GM18520 (cell line): ENCODE measurements at regions not wholly inside any gene's neighbourhood (a gene's known extent, or its start where the extent isn't known, plus 50 kb on each side); places are given as distances from the start of the nearest gene placed in this dataset.
"Not testable (repeated sequence)": the region's sequence is repeated elsewhere in the genome, so short reads cannot be mapped to it uniquely, and the experiment has no call there.

ENCODE experiments used
- ATAC-seq: cut with Tn5 transposase; IDR thresholded peaks from one replicate; pipeline ENCODE4 v1.9.1; 2021; ENCODE audit not compliant: unreplicated experiment

DNA sequence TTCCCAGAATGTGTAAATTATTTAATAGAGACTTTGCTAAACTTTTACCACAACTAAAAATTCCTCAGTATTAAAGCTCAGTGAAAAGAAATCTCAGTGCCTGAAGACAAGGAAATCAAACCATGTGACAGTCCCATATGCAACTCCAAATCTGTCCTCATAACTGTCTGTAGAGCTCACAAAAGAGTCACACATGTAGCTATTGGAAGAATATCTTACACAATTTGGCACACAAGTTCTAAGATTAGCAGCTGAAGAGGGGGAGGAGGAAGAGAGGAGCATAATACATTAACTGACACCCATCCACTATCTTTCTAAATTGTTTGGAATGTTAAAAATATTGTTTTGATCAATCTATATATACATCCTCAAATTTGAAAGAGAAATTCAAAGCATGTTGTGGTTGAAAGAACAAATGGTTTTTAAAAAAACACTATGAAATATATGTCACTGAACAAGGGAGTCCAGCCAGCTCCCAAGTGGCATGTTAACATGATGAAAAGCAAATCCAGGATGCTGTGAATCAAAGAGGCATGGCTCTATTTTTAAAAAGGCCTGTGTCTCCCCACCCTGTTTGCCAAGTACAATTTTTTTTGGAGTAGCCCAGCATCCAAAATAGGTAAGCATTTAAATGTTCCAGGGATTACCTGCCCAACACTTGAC is 126.3 kb upstream of the NANOGP8 start:
- ATAC-seq, result no peak

DNA sequence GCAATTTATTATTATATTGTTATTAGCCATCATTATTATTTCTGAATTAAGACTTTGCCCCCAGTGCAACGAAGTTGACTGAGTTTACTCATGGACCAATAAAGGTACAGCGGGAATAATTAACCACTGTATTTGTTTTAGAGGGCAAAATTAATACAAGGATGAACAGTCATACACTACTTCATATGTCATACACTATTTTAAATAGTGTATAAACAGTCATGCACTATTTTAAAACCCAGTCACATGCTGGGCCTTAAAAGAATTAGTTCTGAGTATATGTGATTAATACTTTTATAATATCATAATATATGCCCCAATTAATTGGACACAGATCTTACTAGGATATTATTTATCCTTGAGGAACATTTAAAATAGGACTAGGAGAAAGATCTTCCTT is 125.3 kb upstream of the NANOGP8 start:
- ATAC-seq, result no peak

DNA sequence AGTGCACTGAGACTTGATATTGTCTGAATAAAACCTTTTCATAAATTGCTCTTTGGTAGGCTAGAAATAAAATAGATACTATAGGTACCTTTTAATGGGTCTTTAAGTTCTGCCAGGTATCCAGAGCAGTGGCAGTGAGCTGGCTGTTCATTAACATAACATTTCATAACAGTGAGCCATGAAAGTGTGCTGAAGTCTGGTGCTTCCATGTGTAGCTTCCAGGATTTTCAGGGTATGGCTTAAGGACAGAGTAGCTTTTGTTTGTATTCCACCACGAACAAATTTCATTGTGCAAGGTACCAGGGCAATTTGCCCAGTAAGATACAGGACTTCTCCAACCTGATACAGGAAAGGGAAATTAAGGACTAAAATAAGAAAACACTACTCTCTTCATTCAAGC is 124.7 kb upstream of the NANOGP8 start:
- no peak for ATAC-seq

- ATAC-seq, result no peak
Observed at GRCh38 chr15:35208353-35208752, 123.3 kb upstream of the NANOGP8 start.

DNA sequence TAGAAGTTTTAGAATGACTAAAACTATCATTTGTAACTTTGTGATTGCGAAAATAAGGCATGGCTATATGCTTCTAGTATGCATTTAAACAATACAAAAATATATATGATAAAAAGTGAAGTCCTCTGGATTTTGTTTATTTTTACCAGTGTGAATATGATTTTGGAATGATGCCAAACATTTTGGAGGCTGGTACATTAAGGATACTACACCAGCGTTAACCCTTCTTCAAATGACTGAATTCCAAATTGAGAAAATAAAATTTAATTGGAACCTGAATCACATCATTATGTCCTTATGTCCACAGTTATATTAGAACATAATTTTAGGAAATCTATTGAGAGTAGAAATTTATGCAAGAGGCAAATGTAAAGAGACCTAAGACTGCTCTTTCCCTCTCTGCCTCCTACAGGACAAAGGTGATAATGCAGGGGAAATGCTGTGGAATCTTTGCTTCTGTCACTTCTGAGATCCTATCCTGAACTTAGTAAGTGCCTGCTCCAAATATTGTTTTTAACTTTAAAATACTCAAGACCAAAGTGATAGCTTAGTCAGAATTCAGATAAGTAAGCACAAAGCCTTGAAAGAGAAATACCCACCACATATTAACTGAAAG is 121.1 kb upstream of the NANOGP8 start:
- no peak for ATAC-seq

- ATAC-seq, result no peak
Observed at GRCh38 chr15:35198197-35198596, 113.1 kb upstream of the NANOGP8 start.

GRCh38 chr15:35197754-35198153 is 112.7 kb upstream of the NANOGP8 start:
- ATAC-seq, result no peak

DNA sequence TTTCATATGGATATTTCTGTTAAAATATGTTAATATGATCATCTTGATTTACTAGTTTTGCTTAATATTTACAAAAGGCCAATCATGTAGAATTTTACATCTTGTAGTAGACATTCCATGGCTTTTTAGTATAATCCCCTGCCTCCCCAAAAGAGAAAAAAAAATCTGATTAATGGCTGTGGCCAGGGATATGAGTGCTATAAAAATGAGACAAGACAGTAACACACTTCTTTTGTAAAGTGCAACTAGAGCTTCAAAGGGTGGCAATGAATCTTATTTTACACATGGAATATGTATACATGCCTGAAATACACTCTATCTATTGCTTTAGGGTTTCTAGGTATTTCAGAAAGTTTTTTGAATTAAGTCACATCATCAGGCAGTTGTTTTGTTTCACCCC is 112.2 kb upstream of the NANOGP8 start:
- no peak for ATAC-seq

- ATAC-seq, result no peak
Observed at GRCh38 chr15:35196273-35196672, 111.2 kb upstream of the NANOGP8 start.

- ATAC-seq, result no peak
Observed at GRCh38 chr15:35195649-35196048, 110.6 kb upstream of the NANOGP8 start.

DNA sequence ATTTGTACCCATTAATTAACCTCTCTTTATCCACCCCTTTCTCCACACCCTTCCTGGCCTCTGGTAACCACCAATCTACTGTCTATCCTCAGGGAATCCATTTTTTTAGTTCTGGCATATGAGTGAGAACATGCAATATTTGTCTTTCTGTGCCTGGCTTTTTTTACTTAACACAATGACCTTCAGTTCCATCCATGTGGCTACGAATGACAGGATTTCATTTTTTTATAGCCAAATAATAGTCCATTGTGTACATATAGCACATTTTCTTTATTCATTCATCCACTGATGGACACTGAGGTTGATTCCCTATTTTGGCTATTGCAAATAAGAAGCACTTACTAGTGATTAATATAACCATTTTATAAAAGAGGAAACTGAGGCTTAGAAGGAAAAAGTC is 109.9 kb upstream of the NANOGP8 start:
- ATAC-seq, result no peak

DNA sequence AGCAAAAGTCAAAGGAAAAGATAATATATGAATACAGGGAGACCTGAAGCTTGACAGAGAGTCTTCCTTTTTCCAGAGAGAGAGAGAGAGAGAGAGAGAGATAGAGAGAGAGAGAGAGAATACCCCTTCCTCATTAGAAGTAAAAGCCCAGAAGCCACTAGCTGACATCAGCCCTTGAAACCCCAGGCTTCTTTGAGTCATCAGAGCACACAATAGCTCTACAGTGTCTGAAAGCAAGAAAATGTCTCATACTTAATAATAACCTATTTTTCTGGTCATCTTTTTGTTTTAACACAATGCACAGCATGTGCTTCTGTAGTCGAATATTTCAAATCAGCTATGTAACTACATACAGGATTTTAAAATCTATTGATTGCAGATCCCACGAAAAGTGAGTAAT is 109.2 kb upstream of the NANOGP8 start:
- no peak for ATAC-seq

GRCh38 chr15:35191783-35192182 is 106.7 kb upstream of the NANOGP8 start:
- ATAC-seq, result no peak

GRCh38 chr15:35186346-35186745 is 101.3 kb upstream of the NANOGP8 start:
- no peak for ATAC-seq

DNA sequence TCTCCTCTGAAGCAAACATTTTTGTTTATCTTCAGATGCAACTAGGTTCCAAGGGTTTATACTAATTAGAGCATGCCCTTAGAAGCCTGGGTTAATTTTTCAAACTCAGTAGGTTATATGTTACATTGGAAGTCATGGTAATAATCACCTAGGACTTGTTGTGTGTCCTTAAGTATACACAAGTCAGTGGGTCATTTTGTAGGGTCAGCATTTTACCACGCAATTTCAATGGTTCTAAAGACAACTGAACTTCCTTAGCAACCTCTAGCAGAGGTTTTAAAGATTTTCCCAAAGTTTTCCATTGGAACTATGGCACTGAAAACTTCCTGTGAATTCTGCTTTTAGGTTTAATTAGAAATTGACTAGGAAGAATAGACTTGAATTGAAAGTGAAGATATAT is 99.6 kb upstream of the NANOGP8 start:
- ATAC-seq, result no peak

- ATAC-seq, result peak; percentile 76
Observed at GRCh38 chr15:35182841-35183479, 97.9 kb upstream of the NANOGP8 start.

- ATAC-seq, result peak; percentile 79
Observed at GRCh38 chr15:35181538-35181937, 96.4 kb upstream of the NANOGP8 start.

DNA sequence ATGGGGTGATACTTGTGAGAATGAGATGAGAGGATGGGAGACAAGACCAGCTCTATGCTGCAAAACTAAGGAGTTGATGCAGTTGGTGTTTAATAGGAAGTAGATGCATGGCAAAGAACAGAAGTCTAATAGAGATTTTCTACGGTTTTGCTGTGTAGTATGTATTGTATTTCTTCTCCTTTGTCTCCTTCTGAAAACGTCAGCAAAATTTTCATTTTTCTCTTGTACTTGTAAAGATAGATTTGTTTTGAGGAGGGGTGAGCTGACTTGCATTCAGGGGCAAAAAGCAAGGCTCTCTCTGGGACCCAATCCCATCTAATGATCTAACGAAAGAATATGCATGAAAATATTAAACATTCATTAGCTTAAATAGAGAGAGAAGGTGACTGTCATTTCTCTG is 94.6 kb upstream of the NANOGP8 start:
- no peak for ATAC-seq

DNA sequence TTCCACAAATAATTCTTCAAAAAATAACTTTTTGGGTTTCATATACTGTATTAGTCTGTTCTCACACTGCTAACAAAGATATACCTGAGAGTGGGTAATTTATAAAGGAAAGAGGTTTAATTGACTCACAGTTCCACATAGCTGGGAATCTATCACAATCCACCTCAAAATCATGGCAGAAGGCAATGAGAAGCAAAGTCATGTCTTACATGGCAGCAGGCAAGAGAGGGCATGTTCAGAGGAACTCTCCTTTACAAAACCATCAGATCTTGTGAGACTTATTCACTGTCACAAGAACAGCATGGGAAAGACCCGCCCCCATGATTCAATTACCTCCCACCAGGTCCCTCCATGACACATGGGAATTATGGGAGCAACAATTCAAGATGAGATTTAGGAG is 93.1 kb upstream of the NANOGP8 start:
- ATAC-seq, result not testable (repeated sequence)

DNA sequence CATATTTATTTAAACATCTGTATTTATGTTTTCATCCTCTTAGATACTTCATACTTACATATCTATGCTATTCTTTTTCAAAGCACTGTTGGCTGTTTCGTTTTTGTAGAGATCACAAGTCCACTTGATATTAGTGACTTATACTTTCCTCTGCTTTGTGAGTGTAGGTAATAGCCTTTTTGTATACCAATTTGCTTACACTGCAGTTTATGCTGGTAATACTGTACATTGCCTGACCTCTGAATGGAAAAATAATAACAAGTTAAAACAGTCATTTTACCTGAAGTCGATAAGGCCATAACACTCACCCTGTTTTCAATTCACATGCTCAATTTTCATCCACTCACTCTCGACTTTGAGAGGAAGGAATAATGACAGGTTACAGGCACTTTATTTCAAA is 89.9 kb upstream of the NANOGP8 start:
- ATAC-seq, result no peak

DNA sequence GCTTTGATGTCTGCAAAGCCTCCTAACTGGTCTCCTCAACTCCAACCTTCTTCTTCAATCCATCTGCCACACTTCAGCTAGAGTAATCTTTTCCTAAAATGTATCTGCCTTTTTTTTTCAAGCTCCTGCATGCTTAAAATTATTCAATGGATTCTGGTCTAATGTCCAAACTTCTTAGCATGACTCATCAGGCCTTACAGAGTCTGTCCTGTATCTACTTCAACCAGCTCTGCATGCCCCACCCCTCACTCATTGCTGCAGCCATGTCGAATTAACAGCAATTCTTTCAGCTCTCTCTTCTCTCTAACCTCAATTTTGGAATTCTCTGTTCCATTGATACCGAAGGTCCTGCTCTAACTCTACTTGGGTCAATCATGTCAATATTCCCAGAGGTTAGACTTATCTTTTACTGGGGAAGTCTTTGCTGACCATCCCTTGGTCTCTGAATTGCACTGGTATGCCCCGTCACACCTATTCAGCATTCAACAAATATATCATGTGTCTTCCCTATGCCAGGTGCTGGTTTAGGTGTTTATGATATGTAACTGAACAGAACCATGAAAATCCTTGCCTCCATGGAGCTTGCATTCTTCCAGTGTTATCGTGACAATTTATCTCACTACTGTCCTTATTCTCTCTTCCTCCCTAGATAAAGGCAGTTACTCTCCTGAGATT is 88.5 kb upstream of the NANOGP8 start:
- ATAC-seq, result no peak

- ATAC-seq, result no peak
Observed at GRCh38 chr15:35170207-35170606, 85.1 kb upstream of the NANOGP8 start.
